Fibroblast of lung (primary cell): ENCODE measurements at regions not wholly inside any gene's neighbourhood (a gene's known extent, or its start where the extent isn't known, plus 50 kb on each side); places are given as distances from the start of the nearest gene placed in this dataset.

ENCODE experiments used
- DNase-seq, 2 donors: peaks; one replicate each; pipeline versions ENCODE4 v3.0.0 to v3.0.0-alpha.2; 2010; ENCODE audit warnings: low read depth in 2 of 2
- H2AFZ ChIP-seq: 2 replicates; pipeline ENCODE4 v1.5.1; 2012; ENCODE audit warnings: low read length, control low read depth, inconsistent platforms
- H3K27ac ChIP-seq: 2 replicates; pipeline ENCODE4 v1.5.1; 2011; ENCODE audit warnings: low read length, control low read depth; ENCODE audit not compliant: insufficient read depth
- H3K27me3 ChIP-seq: 2 replicates; pipeline ENCODE4 v1.5.1; 2011; ENCODE audit warnings: mild to moderate bottlenecking, low read length; ENCODE audit not compliant: control insufficient read depth, insufficient read depth
- H3K36me3 ChIP-seq: 2 replicates; pipeline ENCODE4 v1.5.1; 2011; ENCODE audit warnings: low read length; ENCODE audit not compliant: control insufficient read depth, insufficient read depth
- H3K4me1 ChIP-seq: 2 replicates; pipeline ENCODE4 v1.5.1; 2011; ENCODE audit warnings: low read length; ENCODE audit not compliant: control insufficient read depth, insufficient read depth; ENCODE audit errors: extremely low read depth
- H3K4me2 ChIP-seq: 2 replicates; pipeline ENCODE4 v1.5.1; 2011; ENCODE audit warnings: low read length, control low read depth; ENCODE audit not compliant: insufficient read depth; ENCODE audit errors: extremely low read depth
- H3K4me3 ChIP-seq, 4 experiments: fragments of 200-600 bp in 1 of 4; sonication (generic) in 1 of 4; replicated peaks in 1 of 4; 2 replicates each; pipeline ENCODE4 v1.5.1; 2011 to 2016; ENCODE audit warnings: low read length in 4 of 4, low read depth in 3 of 4, mild to moderate bottlenecking in 3 of 4, control low read depth in 2 of 4, inconsistent platforms in 1 of 4, mixed read lengths in 1 of 4; ENCODE audit not compliant: insufficient read depth in 1 of 4; ENCODE audit errors: control extremely low read depth in 1 of 4
- H3K79me2 ChIP-seq: 2 replicates; pipeline ENCODE4 v1.5.1; 2012; ENCODE audit warnings: mild to moderate bottlenecking, low read length, inconsistent platforms; ENCODE audit not compliant: control insufficient read depth, insufficient read depth
- H3K9ac ChIP-seq: 2 replicates; pipeline ENCODE4 v1.5.1; 2011; ENCODE audit warnings: mild to moderate bottlenecking, low read length, control low read depth; ENCODE audit not compliant: insufficient read depth
- H3K9me3 ChIP-seq: 2 replicates; pipeline ENCODE4 v1.5.1; 2012; ENCODE audit warnings: low read depth, low read length; ENCODE audit not compliant: control insufficient read depth, insufficient read depth
- H4K20me1 ChIP-seq: 2 replicates; pipeline ENCODE4 v1.5.1; 2011; ENCODE audit warnings: low read length; ENCODE audit not compliant: control insufficient read depth, insufficient read depth; ENCODE audit errors: extremely low read depth
- CTCF ChIP-seq, 2 donors: IDR thresholded peaks in 1 of 2; conservative IDR thresholded peaks in 1 of 2; 1 replicate in 1 of 2; 2 replicates in 1 of 2; pipeline ENCODE4 v1.5.1; 2011 to 2012; ENCODE audit warnings: low read length in 2 of 2, control low read depth in 1 of 2, inconsistent platforms in 1 of 2, low read depth in 1 of 2, mild to moderate bottlenecking in 1 of 2
- EZH2 ChIP-seq: IDR thresholded peaks from 2 replicates; pipeline ENCODE4 v1.5.1; 2012; ENCODE audit warnings: low read length, control low read depth, mild to moderate bottlenecking; ENCODE audit errors: missing control alignments

GRCh38 chr5:102594192-102594591 is 95.4 kb upstream of the SLCO6A1 start:
- TF ChIP-seq CTCF (conservative IDR thresholded peaks at IDR 0.05 in 1 of 2, IDR thresholded peaks at IDR 0.05 in 1 of 2; ENCODE audit: low read depth in 1 of 2, low read length in 2 of 2) (no peak), EZH2 (no peak)
- Histone ChIP-seq H3K9me3 (no peaks in the 10 kb centered on the region), H4K20me1 (no peaks in the 10 kb centered on the region), H3K27ac (no peak overlapping the region), H3K79me2 (no peaks in the 10 kb centered on the region), H3K9ac (no peak overlapping the region), H3K4me1 (no peaks in the 10 kb centered on the region), H3K4me3 (no peak overlapping the region), H3K4me2 (no peak overlapping the region), H2AFZ (no peak overlapping the region), H3K27me3 (no peaks in the 10 kb centered on the region), H3K36me3 (no peaks in the 10 kb centered on the region)
- no peak for DNase-seq

GRCh38 chr5:102595332-102595731 is 96.5 kb upstream of the SLCO6A1 start:
- Histone ChIP-seq H3K36me3 (no peaks in the 10 kb centered on the region), H3K9me3 (no peaks in the 10 kb centered on the region), H3K79me2 (no peaks in the 10 kb centered on the region), H3K4me2 (no peak overlapping the region), H3K9ac (no peak overlapping the region), H3K4me3 (no peak overlapping the region), H3K4me1 (no peaks in the 10 kb centered on the region), H2AFZ (no peak overlapping the region), H3K27ac (no peak overlapping the region), H4K20me1 (no peaks in the 10 kb centered on the region), H3K27me3 (no peaks in the 10 kb centered on the region)
- no peak for TF ChIP-seq EZH2
- TF ChIP-seq CTCF (conservative IDR thresholded peaks at IDR 0.05 in 1 of 2, IDR thresholded peaks at IDR 0.05 in 1 of 2; ENCODE audit: low read depth in 1 of 2, low read length in 2 of 2), result no peak
- peak in 1 of 2 donors; percentile 10 for DNase-seq

GRCh38 chr5:102596113-102596512 is 97.3 kb upstream of the SLCO6A1 start:
- no peak overlapping the region for H2AFZ ChIP-seq
- TF ChIP-seq EZH2 (no peak), CTCF (conservative IDR thresholded peaks at IDR 0.05 in 1 of 2, IDR thresholded peaks at IDR 0.05 in 1 of 2; ENCODE audit: low read depth in 1 of 2, low read length in 2 of 2) (no peak)
- no peaks in the 10 kb centered on the region for H3K4me1 ChIP-seq
- H4K20me1 ChIP-seq, result no peaks in the 10 kb centered on the region
- no peaks in the 10 kb centered on the region for H3K27me3 ChIP-seq
- H3K27ac ChIP-seq, result no peak overlapping the region
- H3K4me3 ChIP-seq, result no peak overlapping the region
- no peaks in the 10 kb centered on the region for H3K79me2 ChIP-seq
- H3K4me2 ChIP-seq, result no peak overlapping the region
- DNase-seq, result peak in 1 of 2 donors; percentile 9
- H3K9ac ChIP-seq, result no peak overlapping the region
- H3K36me3 ChIP-seq, result no peaks in the 10 kb centered on the region
- H3K9me3 ChIP-seq, result no peaks in the 10 kb centered on the region
